ENCODE measurements at regions not wholly inside any gene's neighbourhood (a gene's known extent, or its start where the extent isn't known, plus 50 kb on each side); places are given as distances from the start of the nearest gene placed in this dataset.

- Histone ChIP-seq H4K91ac (replicated peaks; ENCODE audit: insufficient read length, low read length) (no peak overlapping the region), H2BK15ac (ENCODE audit: low read length) (no peak overlapping the region), H3K4me2 (ENCODE audit: insufficient read depth in 1 of 2, low read depth in 2 of 2, low read length in 2 of 2) (no peak overlapping the region), H4K20me1 (replicated peaks in 1 of 2; ENCODE audit: control insufficient read depth in 1 of 2, insufficient read depth in 2 of 2, low read length in 2 of 2) (no peaks in the 10 kb centered on the region), H3K4me1 (replicated peaks in 1 of 4; ENCODE audit: control insufficient read depth in 3 of 4, insufficient read depth in 4 of 4, low read length in 3 of 4) (no peaks in the 10 kb centered on the region), H3K79me2 (ENCODE audit: control insufficient read depth in 1 of 2, insufficient read depth in 2 of 2, low read length in 2 of 2) (no peaks in the 10 kb centered on the region), H3K18ac (ENCODE audit: extremely low read depth, low read length) (no peak overlapping the region), H2BK12ac (ENCODE audit: low read depth, low read length) (no peak overlapping the region), H3K79me1 (ENCODE audit: low read depth, low read length) (no peaks in the 10 kb centered on the region), H4K5ac (ENCODE audit: insufficient read length, low read depth, low read length) (no peak overlapping the region), H3K27me3 (replicated peaks in 1 of 4; ENCODE audit: control insufficient read depth in 3 of 4, extremely low read depth in 1 of 4, insufficient read depth in 3 of 4, low read length in 3 of 4) (no peaks in the 10 kb centered on the region), H3K4me3 (ENCODE audit: extremely low read depth in 1 of 4, insufficient read depth in 2 of 4, low read depth in 3 of 4, low read length in 4 of 4) (no peak overlapping the region), H3K27ac (ENCODE audit: low read depth, low read length) (no peak overlapping the region), H3K4ac (replicated peaks; ENCODE audit: insufficient read length, low read depth, low read length) (no peak overlapping the region), H2BK120ac (replicated peaks; ENCODE audit: low read depth, low read length) (no peak overlapping the region), H3K23ac (ENCODE audit: insufficient read length) (no peak overlapping the region), H3K36me3 (ENCODE audit: control insufficient read depth in 2 of 4, insufficient read depth in 4 of 4, low read length in 3 of 4) (no peaks in the 10 kb centered on the region), H3K23me2 (ENCODE audit: low read depth, low read length) (no peaks in the 10 kb centered on the region), H3K9me3 (ENCODE audit: insufficient read depth in 2 of 2, low read depth in 1 of 2, low read length in 1 of 2) (peaks cover 12 to 14% of the 10 kb centered on the region in 2 experiments; a peak in 3 of 4 replicates), H2AFZ (ENCODE audit: low read length) (no peak overlapping the region), H3K14ac (ENCODE audit: insufficient read length) (no peak overlapping the region), H3K56ac (replicated peaks; ENCODE audit: insufficient read length, low read depth, low read length) (no peak overlapping the region), H2BK5ac (ENCODE audit: low read depth, low read length) (no peak overlapping the region), H4K8ac (ENCODE audit: extremely low read depth, insufficient read depth, low read length) (no peak overlapping the region), H3K9ac (replicated peaks in 1 of 4; ENCODE audit: extremely low read depth in 1 of 4, low read depth in 3 of 4, low read length in 3 of 4) (no peak overlapping the region), H2BK20ac (ENCODE audit: low read length) (no peak overlapping the region), H2AK5ac (ENCODE audit: low read depth, low read length) (no peak overlapping the region)
- POLR2A ChIA-PET (ENCODE audit: partially characterized antibody), result no interaction called here
- DNase-seq (ENCODE audit: low read depth in 1 of 2, low spot score in 2 of 2), result no peak
- CTCF ChIA-PET (ENCODE audit: partially characterized antibody), result no interaction called here
- TF ChIP-seq POU5F1 (IDR thresholded peaks at IDR 0.05; ENCODE audit: low read depth, low read length) (no peak), FOSL1 (IDR thresholded peaks at IDR 0.05; ENCODE audit: insufficient read depth, low read depth, low read length) (no peak), USF2 (IDR thresholded peaks at IDR 0.05; ENCODE audit: low read length) (no peak), ATF2 (IDR thresholded peaks at IDR 0.05; ENCODE audit: low read length) (no peak), ASH2L (IDR thresholded peaks at IDR 0.05; ENCODE audit: low read length) (no peak), HDAC2 (IDR thresholded peaks at IDR 0.05; ENCODE audit: borderline replicate concordance in 1 of 2, low read depth in 2 of 2, low read length in 2 of 2) (no peak)
- WGBS, 2 experiments (ENCODE audit: extremely low coverage in 1 of 2, insufficient coverage in 1 of 2, insufficient read length in 1 of 2, insufficient replicate concordance in 2 of 2, low coverage in 1 of 2, low lambda C conversion rate in 2 of 2, missing lambda C conversion rate in 1 of 2), result 86% methylated on average over 1 of the region's 1 CpG; no CpG with 5 or more reads in 1 of the 2 experiments
- FAIRE-seq, result no peak
Observed at GRCh38 chr2:60118917-60119316, 434.5 kb downstream of the BCL11A start.
